Fibroblast of the aortic adventitia (primary cell): ENCODE measurements at regions not wholly inside any gene's neighbourhood (a gene's known extent, or its start where the extent isn't known, plus 50 kb on each side); places are given as distances from the start of the nearest gene placed in this dataset.

Source experiments
- DNase-seq: peaks from one replicate; pipeline ENCODE4 v3.0.0-alpha.2; 2010; ENCODE audit warnings: low read depth
- H3K4me3 ChIP-seq: 2 replicates; pipeline ENCODE4 v1.5.1; 2011; ENCODE audit warnings: low read depth, mild to moderate bottlenecking, control low read depth, low read length, moderate library complexity
- TF ChIP-seq, protein P1 (sequence below): IDR thresholded peaks from 2 replicates; pipeline ENCODE4 v1.5.1; 2011; ENCODE audit warnings: mild to moderate bottlenecking, low read length, control low read depth, inconsistent platforms; ENCODE audit not compliant: insufficient read depth

DNA sequence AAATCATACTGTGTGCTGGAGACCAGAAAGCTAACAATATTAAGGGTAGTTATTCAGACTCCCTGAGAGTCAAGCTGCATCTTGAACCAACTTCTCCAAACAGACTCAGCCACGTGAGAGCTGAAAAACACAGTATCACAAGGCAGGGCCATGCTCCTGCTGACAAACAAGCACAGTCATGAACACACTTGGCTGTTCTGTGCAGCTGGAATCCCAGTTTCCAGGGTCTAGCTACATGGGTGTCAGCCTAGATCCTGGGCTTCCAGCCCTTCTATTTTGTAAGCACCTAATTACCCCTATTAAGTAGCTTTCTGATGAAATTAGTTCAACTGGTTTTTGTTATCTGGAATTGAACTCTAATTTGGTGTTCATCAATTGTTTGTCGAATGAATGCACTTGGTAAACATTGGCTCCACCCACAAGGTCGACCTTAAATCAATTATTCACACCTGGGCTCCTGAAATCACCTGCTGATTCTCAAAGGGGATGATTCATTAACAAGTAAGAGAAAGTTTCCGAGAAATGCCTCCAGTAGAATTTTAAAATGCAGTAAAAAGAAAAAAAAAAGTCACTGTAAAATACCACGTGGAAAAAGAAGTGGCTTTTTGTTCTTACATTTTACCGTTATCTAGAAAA is 179.3 kb downstream of the ZC3H11B start:
- peak; percentile 35 for DNase-seq
- H3K4me3 ChIP-seq = no peak overlapping the region
- TF ChIP-seq, protein P1, sequence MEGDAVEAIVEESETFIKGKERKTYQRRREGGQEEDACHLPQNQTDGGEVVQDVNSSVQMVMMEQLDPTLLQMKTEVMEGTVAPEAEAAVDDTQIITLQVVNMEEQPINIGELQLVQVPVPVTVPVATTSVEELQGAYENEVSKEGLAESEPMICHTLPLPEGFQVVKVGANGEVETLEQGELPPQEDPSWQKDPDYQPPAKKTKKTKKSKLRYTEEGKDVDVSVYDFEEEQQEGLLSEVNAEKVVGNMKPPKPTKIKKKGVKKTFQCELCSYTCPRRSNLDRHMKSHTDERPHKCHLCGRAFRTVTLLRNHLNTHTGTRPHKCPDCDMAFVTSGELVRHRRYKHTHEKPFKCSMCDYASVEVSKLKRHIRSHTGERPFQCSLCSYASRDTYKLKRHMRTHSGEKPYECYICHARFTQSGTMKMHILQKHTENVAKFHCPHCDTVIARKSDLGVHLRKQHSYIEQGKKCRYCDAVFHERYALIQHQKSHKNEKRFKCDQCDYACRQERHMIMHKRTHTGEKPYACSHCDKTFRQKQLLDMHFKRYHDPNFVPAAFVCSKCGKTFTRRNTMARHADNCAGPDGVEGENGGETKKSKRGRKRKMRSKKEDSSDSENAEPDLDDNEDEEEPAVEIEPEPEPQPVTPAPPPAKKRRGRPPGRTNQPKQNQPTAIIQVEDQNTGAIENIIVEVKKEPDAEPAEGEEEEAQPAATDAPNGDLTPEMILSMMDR = no peak

DNA sequence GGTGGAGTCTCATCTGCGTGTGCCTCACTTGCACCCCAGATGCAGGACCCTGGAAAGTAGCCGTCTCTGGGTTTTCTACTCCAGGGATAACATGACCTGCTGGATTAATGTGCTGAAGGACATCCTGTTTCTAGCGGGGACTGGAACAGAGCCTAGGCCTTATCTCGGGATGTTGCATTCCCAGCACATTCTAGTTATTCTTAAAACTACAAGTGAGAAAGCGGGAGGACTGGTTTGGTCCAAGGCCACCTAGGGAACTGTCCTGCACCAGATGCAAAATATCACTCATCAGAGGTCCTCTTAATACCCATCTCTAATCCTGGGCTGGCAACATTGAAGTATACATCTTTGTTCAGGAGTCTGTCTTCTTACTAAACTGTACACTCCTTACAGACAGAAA is 179.9 kb downstream of the ZC3H11B start:
- DNase-seq = peak; percentile 60
- TF ChIP-seq, protein P1 = no peak
- no peak overlapping the region for H3K4me3 ChIP-seq

DNA sequence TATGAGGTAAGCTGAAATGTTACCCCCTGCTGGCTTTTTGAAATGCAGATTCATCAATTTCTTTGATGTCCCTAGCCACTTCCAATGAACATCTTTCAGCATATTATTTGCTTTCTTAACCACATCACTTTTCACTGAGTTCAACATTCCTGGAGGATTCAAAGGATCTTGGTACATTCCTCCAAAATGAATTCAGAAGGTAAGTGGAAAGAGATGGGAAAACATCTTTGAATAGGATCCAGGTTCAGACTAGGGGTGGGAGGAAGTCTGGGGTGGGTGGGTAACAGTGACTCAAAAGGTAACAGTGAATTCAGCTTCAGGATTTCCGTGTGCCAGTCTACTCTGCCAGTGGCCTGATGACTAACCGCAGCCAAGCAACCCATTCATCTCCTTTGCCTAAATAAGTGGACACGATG is 180.7 kb downstream of the ZC3H11B start:
- no peak for DNase-seq
- H3K4me3 ChIP-seq = no peak overlapping the region
- TF ChIP-seq, protein P1 = no peak

DNA sequence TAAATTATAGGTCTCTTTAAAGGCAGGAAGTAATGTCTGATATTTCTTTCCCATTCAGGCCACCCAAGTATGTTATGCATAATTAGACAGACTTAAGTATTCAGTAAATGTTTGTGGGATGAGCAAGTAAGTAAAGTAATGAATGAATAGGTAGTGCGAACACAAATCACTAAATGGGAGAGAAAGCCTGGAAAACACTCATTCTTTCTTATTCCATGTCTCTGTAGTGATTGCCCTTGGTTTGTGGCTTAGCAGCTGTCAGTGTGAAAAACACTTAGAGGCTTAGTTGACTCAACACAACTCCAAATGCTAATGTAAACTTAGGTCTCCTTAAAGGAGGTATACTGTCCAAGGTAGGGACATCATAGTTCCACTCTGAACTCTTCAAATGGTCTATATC is 182.5 kb downstream of the ZC3H11B start:
- no peak overlapping the region for H3K4me3 ChIP-seq
- TF ChIP-seq, protein P1 = no peak
- no peak for DNase-seq

DNA sequence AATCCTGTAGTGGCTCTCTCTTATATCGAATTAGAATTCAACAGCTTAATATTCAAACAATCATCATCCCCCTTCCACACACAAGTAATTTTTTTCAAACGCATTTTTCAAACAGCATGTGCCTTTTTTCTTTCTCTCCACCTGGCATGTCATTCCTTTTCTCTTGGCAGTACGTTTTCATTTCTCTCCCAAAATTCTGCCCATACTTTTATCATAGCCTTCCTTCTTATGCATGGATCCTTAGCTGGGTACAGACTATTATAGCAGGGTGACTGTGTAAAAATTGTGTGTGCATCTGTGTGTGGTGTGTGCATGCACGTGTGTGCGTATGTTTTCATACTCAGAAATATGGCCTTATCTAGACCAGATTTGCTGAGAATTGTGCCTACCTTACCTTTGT is 184.3 kb downstream of the ZC3H11B start:
- H3K4me3 ChIP-seq = no peak overlapping the region
- no peak for DNase-seq
- TF ChIP-seq, protein P1 = no peak

DNA sequence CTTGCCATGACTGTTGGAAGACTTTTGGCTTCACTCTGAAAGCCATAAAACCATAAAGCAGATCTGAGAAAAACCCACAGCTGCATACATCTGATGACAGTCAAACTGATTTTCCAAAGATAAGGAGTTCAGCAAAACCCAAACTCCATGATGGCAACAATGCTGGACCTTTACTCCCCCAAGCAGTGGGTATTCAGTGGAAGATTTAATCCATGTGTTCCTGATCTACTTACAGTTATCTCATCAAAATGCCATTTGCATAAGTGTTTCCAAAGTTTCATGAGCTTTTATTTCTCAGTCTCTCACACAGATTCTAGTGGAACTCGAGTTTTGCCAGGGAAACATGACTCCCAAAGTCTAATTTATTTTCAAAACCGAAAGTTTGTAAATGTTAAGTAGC is 184.9 kb downstream of the ZC3H11B start:
- peak; percentile 62 for DNase-seq
- no peak overlapping the region for H3K4me3 ChIP-seq
- TF ChIP-seq, protein P1 = no peak

DNA sequence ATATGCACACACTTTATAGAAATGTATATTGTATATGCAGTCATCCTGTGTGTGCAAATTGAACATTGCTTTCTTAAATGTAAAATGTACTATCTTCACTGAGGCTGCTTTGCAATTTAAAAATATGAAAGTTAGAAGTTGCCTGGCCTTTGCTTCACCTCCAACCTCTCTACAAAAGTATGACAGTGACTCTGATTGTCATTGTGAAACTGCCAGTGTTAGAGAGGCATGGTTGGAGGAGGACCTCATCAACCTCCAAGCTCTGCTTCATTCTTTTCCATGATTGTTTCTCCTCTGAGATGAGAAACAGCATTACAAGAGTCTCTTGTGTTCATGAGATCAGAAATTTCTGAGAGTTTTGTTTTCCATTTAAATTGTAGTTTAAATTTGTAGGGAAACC is 185.5 kb downstream of the ZC3H11B start:
- TF ChIP-seq, protein P1 = no peak
- no peak overlapping the region for H3K4me3 ChIP-seq
- DNase-seq = no peak
